HEK293T (cell line): ENCODE measurements at regions not wholly inside any gene's neighbourhood (a gene's known extent, or its start where the extent isn't known, plus 50 kb on each side); places are given as distances from the start of the nearest gene placed in this dataset.

Experiments
- ARNT ChIP-seq: fragments of 450-650 bp; IDR thresholded peaks from 2 replicates; pipeline ENCODE4 v1.6.1; 2017; ENCODE audit warnings: mild to moderate bottlenecking
- BHLHE40 ChIP-seq: fragments of 450-650 bp; IDR thresholded peaks from 2 replicates; pipeline ENCODE4 v1.6.1; 2016; ENCODE audit warnings: mild to moderate bottlenecking, moderate library complexity, borderline replicate concordance
- CTBP1 ChIP-seq: fragments of 450-650 bp; IDR thresholded peaks from 2 replicates; pipeline ENCODE4 v1.6.1; 2016; ENCODE audit warnings: borderline replicate concordance
- FOXA1 ChIP-seq: fragments of 450-650 bp; IDR thresholded peaks from 2 replicates; pipeline ENCODE4 v1.6.1; 2016; ENCODE audit warnings: mild to moderate bottlenecking
- FOXK2 ChIP-seq: fragments of 450-650 bp; IDR thresholded peaks from 2 replicates; pipeline ENCODE4 v1.6.1; 2016; ENCODE audit warnings: mild to moderate bottlenecking
- HDGF ChIP-seq: fragments of 450-650 bp; IDR thresholded peaks from 2 replicates; pipeline ENCODE4 v1.6.1; 2017; ENCODE audit warnings: antibody characterized with exemption, borderline replicate concordance
- NFRKB ChIP-seq: fragments of 450-650 bp; IDR thresholded peaks from 2 replicates; pipeline ENCODE4 v1.6.1; 2016; ENCODE audit warnings: mild to moderate bottlenecking, moderate library complexity
- PKNOX1 ChIP-seq: fragments of 450-650 bp; IDR thresholded peaks from 2 replicates; pipeline ENCODE4 v1.6.1; 2016
- SP1 ChIP-seq: fragments of 450-650 bp; IDR thresholded peaks from 2 replicates; pipeline ENCODE4 v1.6.1; 2017
- TARDBP ChIP-seq: fragments of 450-650 bp; IDR thresholded peaks from 2 replicates; pipeline ENCODE4 v1.6.1; 2016
- ZNF384 ChIP-seq: fragments of 450-650 bp; IDR thresholded peaks from 2 replicates; pipeline ENCODE4 v1.6.1; 2016

- TF ChIP-seq FOXA1 (no peak), NFRKB (no peak), ZNF384 (no peak), ARNT (no peak), HDGF (no peak), CTBP1 (no peak), TARDBP (no peak), SP1 (no peak), PKNOX1 (no peak), BHLHE40 (no peak), FOXK2 (no peak)
These were observed 50.4 kb upstream of the PPP2R2D start for GRCh38 chr10:131850383-131850870.
